ENCODE measurements at regions not wholly inside any gene's neighbourhood (a gene's known extent, or its start where the extent isn't known, plus 50 kb on each side); places are given as distances from the start of the nearest gene placed in this dataset.

DNA sequence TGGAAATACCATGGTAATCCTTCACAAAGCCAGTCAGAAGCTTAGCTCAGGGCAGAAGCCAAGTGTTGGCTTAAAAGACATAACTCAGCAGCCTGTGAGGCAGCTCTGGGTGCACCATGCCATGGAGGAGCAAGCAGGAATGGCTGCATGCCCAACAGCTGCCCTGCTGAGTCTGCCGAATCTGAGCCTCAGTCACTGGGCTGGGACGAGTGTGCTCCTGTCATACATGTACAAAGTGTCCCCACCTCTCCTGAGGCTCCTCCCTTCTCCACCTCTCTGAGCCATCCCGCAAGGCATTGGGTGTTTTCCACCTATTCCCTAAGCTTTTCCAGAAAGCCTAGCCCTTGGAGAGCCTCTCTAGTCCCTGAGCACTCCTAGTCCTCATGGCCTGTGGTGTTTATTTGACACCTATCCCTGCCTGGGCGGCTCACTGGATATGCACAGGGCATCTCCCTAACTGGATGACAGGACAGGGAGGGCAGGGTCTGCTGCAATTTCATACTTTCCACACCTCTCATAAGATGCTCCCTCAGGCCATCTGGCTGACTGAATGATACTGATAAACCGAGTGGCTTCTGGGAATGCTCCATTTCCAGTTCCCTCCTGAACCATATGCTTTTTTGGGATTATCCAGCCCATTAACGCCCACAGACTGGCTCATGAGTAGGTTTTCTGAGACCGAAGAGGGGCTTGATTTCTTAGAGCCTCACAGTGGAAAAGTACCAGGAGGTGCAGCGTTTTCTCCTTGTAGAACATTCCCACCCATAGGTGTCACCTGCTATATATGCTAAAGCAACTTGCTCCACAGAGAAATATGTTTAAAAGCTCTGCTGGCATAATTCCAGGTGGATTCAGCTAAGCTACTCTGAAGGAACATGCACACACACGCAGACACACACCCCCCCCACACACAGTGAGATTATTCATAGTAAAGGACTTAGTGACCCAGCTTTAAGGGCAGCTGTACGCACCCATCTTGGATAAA lies 199.3 kb downstream of the SNX10 start:
- H2BK5ac ChIP-seq (ENCODE audit: low read depth, low read length, poor library complexity): no peak overlapping the region
- no CpG with 5 or more reads among the region's 10 CpGs for WGBS (ENCODE audit: extremely low coverage, insufficient coverage, insufficient read length)
- H3K79me1 ChIP-seq (ENCODE audit: low read length): no peaks in the 10 kb centered on the region

DNA sequence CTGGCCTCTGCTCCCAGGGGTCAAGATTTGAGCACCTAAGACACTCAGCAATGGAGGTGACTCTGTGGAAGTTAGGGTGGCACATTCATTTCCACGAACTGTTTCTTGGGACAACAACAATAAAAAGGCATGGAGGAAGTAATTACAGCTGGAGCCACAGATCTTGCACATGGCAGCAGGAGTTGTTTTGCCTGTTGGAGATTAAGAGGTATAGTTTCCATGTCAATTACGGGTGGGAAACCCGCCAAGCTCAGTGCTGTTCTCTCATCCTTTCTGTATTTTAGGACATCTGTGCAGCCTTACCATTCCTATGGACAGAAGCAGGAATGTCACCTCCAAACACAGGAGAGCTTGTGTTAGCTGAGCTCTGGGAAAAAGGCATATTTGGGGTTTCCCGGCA lies 201.2 kb downstream of the SNX10 start:
- no peak overlapping the region for H4K8ac ChIP-seq (ENCODE audit: low read depth, low read length)
- H3K9me3 ChIP-seq (ENCODE audit: insufficient read depth, low read depth, low read length): peaks cover under 1% of the 10 kb centered on the region
- H3K79me1 ChIP-seq (ENCODE audit: low read length): no peaks in the 10 kb centered on the region
- no peaks in the 10 kb centered on the region for H3K27me3 ChIP-seq (ENCODE audit: insufficient read depth, low read length)
- H3K9ac ChIP-seq (ENCODE audit: low read length): no peak overlapping the region
- H2AFZ ChIP-seq (ENCODE audit: insufficient read depth, low read length, poor library complexity): no peak overlapping the region
- no peak overlapping the region for H2AK5ac ChIP-seq (ENCODE audit: low read length)
- no peak overlapping the region for H3K18ac ChIP-seq (ENCODE audit: low read length)
- H3K23ac ChIP-seq (ENCODE audit: low read length): no peak overlapping the region
- H3K4me2 ChIP-seq (ENCODE audit: low read length): no peak overlapping the region
- no peak overlapping the region for H2BK5ac ChIP-seq (ENCODE audit: low read depth, low read length, poor library complexity)
- no peak overlapping the region for H3K27ac ChIP-seq (ENCODE audit: low read depth, low read length)
- H3K4me3 ChIP-seq (ENCODE audit: low read depth, low read length): no peak overlapping the region
- H4K91ac ChIP-seq (ENCODE audit: low read depth, low read length): no peak overlapping the region
- no peaks in the 10 kb centered on the region for H3K4me1 ChIP-seq (ENCODE audit: control insufficient read depth in 1 of 2, insufficient read depth in 2 of 2, low read length in 2 of 2)
- no peak overlapping the region for H2BK12ac ChIP-seq (ENCODE audit: low read length)
- no peaks in the 10 kb centered on the region for H3K36me3 ChIP-seq (ENCODE audit: control insufficient read depth in 1 of 2, insufficient read depth in 2 of 2, low read length in 2 of 2)
- DNase-seq: no peak
- no peak overlapping the region for H4K12ac ChIP-seq (ENCODE audit: low read depth, low read length)
- H3K14ac ChIP-seq (ENCODE audit: low read length): no peak overlapping the region
- WGBS (ENCODE audit: extremely low coverage, insufficient coverage, insufficient read length): no CpG with 5 or more reads among the region's 4 CpGs
- H3K79me2 ChIP-seq (ENCODE audit: control insufficient read depth, insufficient read depth, low read length, poor library complexity): no peaks in the 10 kb centered on the region
- no peak overlapping the region for H3K4ac ChIP-seq (ENCODE audit: low read depth, low read length)
- no peak overlapping the region for H2BK120ac ChIP-seq (ENCODE audit: insufficient read depth, low read length, poor library complexity)

More for the DNA sequence above, 199.3 kb downstream of the SNX10 start:
- no peaks in the 10 kb centered on the region for H3K79me2 ChIP-seq (ENCODE audit: control insufficient read depth, insufficient read depth, low read length, poor library complexity)
- H3K27me3 ChIP-seq (ENCODE audit: insufficient read depth, low read length): no peaks in the 10 kb centered on the region
- no peaks in the 10 kb centered on the region for H3K36me3 ChIP-seq (ENCODE audit: control insufficient read depth in 1 of 2, insufficient read depth in 2 of 2, low read length in 2 of 2)
- no peak overlapping the region for H2AK5ac ChIP-seq (ENCODE audit: low read length)
- H3K23ac ChIP-seq (ENCODE audit: low read length): no peak overlapping the region
- H3K4ac ChIP-seq (ENCODE audit: low read depth, low read length): no peak overlapping the region
- H3K14ac ChIP-seq (ENCODE audit: low read length): no peak overlapping the region
- H2AFZ ChIP-seq (ENCODE audit: insufficient read depth, low read length, poor library complexity): no peak overlapping the region
- no peak overlapping the region for H4K91ac ChIP-seq (ENCODE audit: low read depth, low read length)
- H2BK120ac ChIP-seq (ENCODE audit: insufficient read depth, low read length, poor library complexity): no peak overlapping the region
- no peak overlapping the region for H3K4me3 ChIP-seq (ENCODE audit: low read depth, low read length)
- H3K9me3 ChIP-seq (ENCODE audit: insufficient read depth, low read depth, low read length): peaks cover 3% of the 10 kb centered on the region
- no peak overlapping the region for H3K9ac ChIP-seq (ENCODE audit: low read length)
- H3K4me1 ChIP-seq (ENCODE audit: control insufficient read depth in 1 of 2, insufficient read depth in 2 of 2, low read length in 2 of 2): no peaks in the 10 kb centered on the region
- DNase-seq: peak; percentile 43 to 46
- H3K18ac ChIP-seq (ENCODE audit: low read length): no peak overlapping the region
- H4K12ac ChIP-seq (ENCODE audit: low read depth, low read length): no peak overlapping the region
- no peak overlapping the region for H3K27ac ChIP-seq (ENCODE audit: low read depth, low read length)
- no peak overlapping the region for H3K4me2 ChIP-seq (ENCODE audit: low read length)
- H2BK12ac ChIP-seq (ENCODE audit: low read length): no peak overlapping the region
- no peak overlapping the region for H4K8ac ChIP-seq (ENCODE audit: low read depth, low read length)

DNA sequence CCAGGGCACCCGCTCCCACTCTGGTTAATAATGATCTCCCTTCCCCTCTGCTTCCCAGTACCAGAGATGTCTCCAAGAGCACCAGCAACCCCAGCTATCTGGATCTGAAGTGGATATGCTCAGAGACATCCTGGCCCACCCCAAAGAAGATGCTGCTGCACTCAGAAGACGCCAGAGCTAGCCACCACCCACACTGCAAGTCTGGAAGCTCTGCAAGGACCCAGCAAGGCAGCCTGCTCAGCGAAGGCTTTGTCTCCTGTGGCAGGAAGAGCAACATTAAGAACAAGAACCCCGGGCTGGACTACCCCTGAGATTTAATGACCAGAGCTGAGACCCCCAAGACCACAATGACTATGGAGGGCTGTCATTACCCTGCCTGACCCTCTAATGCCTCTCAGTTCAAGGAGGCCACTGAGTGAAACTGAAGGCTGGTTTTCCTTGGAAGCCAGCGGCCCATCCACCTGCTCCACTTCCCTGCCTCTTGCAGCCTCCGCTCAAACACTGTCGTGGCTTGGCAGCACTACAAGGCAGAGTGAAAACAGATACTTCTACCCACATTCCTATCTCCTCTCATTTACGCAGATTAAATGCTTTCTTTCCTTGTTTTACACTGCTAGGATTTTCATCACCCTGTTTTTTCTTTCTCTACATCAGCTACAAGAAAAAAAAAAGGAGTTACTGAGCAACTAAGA lies 202.2 kb downstream of the SNX10 start:
- Histone ChIP-seq H4K12ac (ENCODE audit: low read depth, low read length) (no peak overlapping the region), H3K14ac (ENCODE audit: low read length) (no peak overlapping the region), H2BK5ac (ENCODE audit: low read depth, low read length, poor library complexity) (no peak overlapping the region), H3K18ac (ENCODE audit: low read length) (no peak overlapping the region), H3K4ac (ENCODE audit: low read depth, low read length) (no peak overlapping the region), H2BK12ac (ENCODE audit: low read length) (no peak overlapping the region), H3K23ac (ENCODE audit: low read length) (no peak overlapping the region), H3K4me2 (ENCODE audit: low read length) (no peak overlapping the region), H4K91ac (ENCODE audit: low read depth, low read length) (no peak overlapping the region), H3K9me3 (ENCODE audit: insufficient read depth, low read depth, low read length) (no peaks in the 10 kb centered on the region), H3K79me1 (ENCODE audit: low read length) (no peaks in the 10 kb centered on the region), H2AK5ac (ENCODE audit: low read length) (no peak overlapping the region), H2AFZ (ENCODE audit: insufficient read depth, low read length, poor library complexity) (no peak overlapping the region), H3K9ac (ENCODE audit: low read length) (no peak overlapping the region), H4K8ac (ENCODE audit: low read depth, low read length) (no peak overlapping the region), H3K4me3 (ENCODE audit: low read depth, low read length) (no peak overlapping the region), H3K27ac (ENCODE audit: low read depth, low read length) (no peak overlapping the region), H3K27me3 (ENCODE audit: insufficient read depth, low read length) (no peaks in the 10 kb centered on the region), H3K36me3 (ENCODE audit: control insufficient read depth in 1 of 2, insufficient read depth in 2 of 2, low read length in 2 of 2) (no peaks in the 10 kb centered on the region), H3K79me2 (ENCODE audit: control insufficient read depth, insufficient read depth, low read length, poor library complexity) (no peaks in the 10 kb centered on the region), H2BK120ac (ENCODE audit: insufficient read depth, low read length, poor library complexity) (no peak overlapping the region), H3K4me1 (ENCODE audit: control insufficient read depth in 1 of 2, insufficient read depth in 2 of 2, low read length in 2 of 2) (no peaks in the 10 kb centered on the region)
- DNase-seq: no peak
- no CpG with 5 or more reads among the region's 8 CpGs for WGBS (ENCODE audit: extremely low coverage, insufficient coverage, insufficient read length)

DNA sequence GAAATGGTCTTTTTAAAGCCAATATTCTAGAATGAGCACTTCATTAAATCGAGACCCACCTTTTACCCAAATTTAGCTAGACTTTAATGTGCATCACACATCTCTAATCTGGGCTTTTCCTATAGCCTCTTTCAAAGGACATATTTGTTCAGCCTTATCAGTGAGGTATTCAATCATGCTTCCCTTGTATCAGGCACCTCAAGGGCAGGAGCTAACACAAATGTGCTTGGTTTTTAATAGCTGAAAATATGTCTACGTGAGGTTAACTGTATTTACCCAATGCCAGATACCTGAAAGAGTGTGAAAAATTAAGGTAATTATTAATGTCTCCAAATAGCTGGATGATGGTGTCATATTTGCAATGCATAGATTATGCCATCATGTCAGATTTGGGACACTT lies 203.9 kb downstream of the SNX10 start:
- no peak overlapping the region for H3K27ac ChIP-seq (ENCODE audit: low read depth, low read length)
- H4K12ac ChIP-seq (ENCODE audit: low read depth, low read length): no peak overlapping the region
- no peak overlapping the region for H2AFZ ChIP-seq (ENCODE audit: insufficient read depth, low read length, poor library complexity)
- H3K9me3 ChIP-seq (ENCODE audit: insufficient read depth, low read depth, low read length): no peaks in the 10 kb centered on the region
- H3K14ac ChIP-seq (ENCODE audit: low read length): no peak overlapping the region
- no peaks in the 10 kb centered on the region for H3K4me1 ChIP-seq (ENCODE audit: control insufficient read depth in 1 of 2, insufficient read depth in 2 of 2, low read length in 2 of 2)
- H3K4me3 ChIP-seq (ENCODE audit: low read depth, low read length): no peak overlapping the region
- H3K4ac ChIP-seq (ENCODE audit: low read depth, low read length): no peak overlapping the region
- no peak for DNase-seq
- no peak overlapping the region for H3K9ac ChIP-seq (ENCODE audit: low read length)
- H2BK5ac ChIP-seq (ENCODE audit: low read depth, low read length, poor library complexity): no peak overlapping the region
- WGBS (ENCODE audit: extremely low coverage, insufficient coverage, insufficient read length): no CpG with 5 or more reads among the region's 2 CpGs
- H4K8ac ChIP-seq (ENCODE audit: low read depth, low read length): no peak overlapping the region
- no peaks in the 10 kb centered on the region for H3K79me2 ChIP-seq (ENCODE audit: control insufficient read depth, insufficient read depth, low read length, poor library complexity)
- no peak overlapping the region for H4K91ac ChIP-seq (ENCODE audit: low read depth, low read length)
- no peak overlapping the region for H2BK120ac ChIP-seq (ENCODE audit: insufficient read depth, low read length, poor library complexity)
- H2AK5ac ChIP-seq (ENCODE audit: low read length): no peak overlapping the region
- H3K79me1 ChIP-seq (ENCODE audit: low read length): no peaks in the 10 kb centered on the region
- H3K23ac ChIP-seq (ENCODE audit: low read length): no peak overlapping the region
- H3K27me3 ChIP-seq (ENCODE audit: insufficient read depth, low read length): no peaks in the 10 kb centered on the region
- H3K4me2 ChIP-seq (ENCODE audit: low read length): no peak overlapping the region
- no peak overlapping the region for H2BK12ac ChIP-seq (ENCODE audit: low read length)
- H3K18ac ChIP-seq (ENCODE audit: low read length): no peak overlapping the region
- H3K36me3 ChIP-seq (ENCODE audit: control insufficient read depth in 1 of 2, insufficient read depth in 2 of 2, low read length in 2 of 2): no peaks in the 10 kb centered on the region

All from trophoblast cell (in vitro differentiated cells and primary cell).